ENCODE measurements at regions not wholly inside any gene's neighbourhood (a gene's known extent, or its start where the extent isn't known, plus 50 kb on each side); places are given as distances from the start of the nearest gene placed in this dataset.

DNA sequence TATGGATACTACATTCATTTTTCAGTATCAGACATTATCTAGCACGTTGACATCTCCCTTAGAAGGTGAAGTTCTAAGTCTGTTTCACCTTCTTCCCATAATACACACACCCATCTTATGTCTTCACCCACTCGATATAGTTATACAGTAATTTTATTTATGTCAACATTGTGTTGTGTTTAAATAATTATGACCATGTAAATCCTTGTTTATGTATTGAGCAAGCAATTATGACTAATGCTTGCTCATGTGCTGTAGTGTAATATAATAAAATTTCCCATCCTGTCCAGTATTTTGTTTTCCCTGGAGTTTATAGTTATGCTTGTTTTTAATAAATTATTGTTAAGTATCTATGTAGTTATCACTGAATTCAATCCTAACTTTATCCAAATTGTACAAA, 163.2 kb downstream of the MTX2 start:
- H3K36me3 ChIP-seq: no peaks in the 10 kb centered on the region
- TF ChIP-seq, protein P1, sequence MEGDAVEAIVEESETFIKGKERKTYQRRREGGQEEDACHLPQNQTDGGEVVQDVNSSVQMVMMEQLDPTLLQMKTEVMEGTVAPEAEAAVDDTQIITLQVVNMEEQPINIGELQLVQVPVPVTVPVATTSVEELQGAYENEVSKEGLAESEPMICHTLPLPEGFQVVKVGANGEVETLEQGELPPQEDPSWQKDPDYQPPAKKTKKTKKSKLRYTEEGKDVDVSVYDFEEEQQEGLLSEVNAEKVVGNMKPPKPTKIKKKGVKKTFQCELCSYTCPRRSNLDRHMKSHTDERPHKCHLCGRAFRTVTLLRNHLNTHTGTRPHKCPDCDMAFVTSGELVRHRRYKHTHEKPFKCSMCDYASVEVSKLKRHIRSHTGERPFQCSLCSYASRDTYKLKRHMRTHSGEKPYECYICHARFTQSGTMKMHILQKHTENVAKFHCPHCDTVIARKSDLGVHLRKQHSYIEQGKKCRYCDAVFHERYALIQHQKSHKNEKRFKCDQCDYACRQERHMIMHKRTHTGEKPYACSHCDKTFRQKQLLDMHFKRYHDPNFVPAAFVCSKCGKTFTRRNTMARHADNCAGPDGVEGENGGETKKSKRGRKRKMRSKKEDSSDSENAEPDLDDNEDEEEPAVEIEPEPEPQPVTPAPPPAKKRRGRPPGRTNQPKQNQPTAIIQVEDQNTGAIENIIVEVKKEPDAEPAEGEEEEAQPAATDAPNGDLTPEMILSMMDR (IDR thresholded peaks at IDR 0.05): no peak
- no peak overlapping the region for H3K27ac ChIP-seq
- peaks cover 0 to 4% of the 10 kb centered on the region in 2 donors for H3K9me3 ChIP-seq
- H3K4me1 ChIP-seq: no peaks in the 10 kb centered on the region
- H3K27me3 ChIP-seq: no peaks in the 10 kb centered on the region
- H3K4me3 ChIP-seq: no peak overlapping the region
- DNase-seq (ENCODE audit: low spot score): no peak

DNA sequence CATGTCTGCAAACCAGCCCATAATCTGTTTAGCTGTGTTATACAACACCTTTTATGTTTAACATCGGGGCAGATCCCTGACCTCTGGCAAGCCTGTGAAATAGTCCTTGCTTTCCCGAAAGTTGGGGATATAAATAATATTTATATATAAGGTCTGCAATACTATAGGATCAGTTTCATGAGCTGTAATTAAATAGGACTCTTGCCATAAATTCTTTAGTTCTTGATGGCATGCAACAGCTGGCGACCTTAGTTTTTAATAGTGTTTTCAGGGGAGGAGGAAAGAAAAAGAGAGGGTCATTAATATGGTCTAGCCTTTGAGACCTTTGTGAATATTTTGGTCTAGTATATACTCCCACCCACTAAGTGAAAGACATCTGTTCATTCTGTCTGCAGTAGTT, 166.5 kb downstream of the MTX2 start:
- no peak overlapping the region for H3K4me3 ChIP-seq
- H3K4me1 ChIP-seq: no peaks in the 10 kb centered on the region
- no peak overlapping the region for H3K27ac ChIP-seq
- H3K36me3 ChIP-seq: no peaks in the 10 kb centered on the region
- peaks cover 0 to 4% of the 10 kb centered on the region in 2 donors for H3K9me3 ChIP-seq
- H3K27me3 ChIP-seq: no peaks in the 10 kb centered on the region
- TF ChIP-seq, protein P1 (IDR thresholded peaks at IDR 0.05): no peak
- DNase-seq (ENCODE audit: low spot score): no peak

DNA sequence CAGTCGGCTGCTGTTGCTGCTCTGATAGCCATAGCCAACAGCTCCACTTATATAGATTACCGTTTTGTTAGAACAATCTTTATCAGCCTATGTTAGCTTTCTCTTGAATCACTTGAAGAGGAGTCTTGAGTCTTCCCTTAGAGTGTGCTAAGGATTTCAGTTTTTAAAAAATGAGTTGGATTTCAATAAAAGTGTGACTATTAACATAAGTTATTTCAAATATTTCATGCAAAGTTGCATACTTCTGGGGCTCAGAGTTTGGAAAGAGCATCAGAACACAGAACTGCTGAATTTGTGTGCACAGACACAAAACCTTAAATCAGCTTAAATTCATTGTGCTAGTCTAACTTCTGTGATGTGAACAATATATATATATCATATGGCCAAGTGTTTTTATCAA, 174.7 kb downstream of the MTX2 start:
- no peaks in the 10 kb centered on the region for H3K36me3 ChIP-seq
- no peak for DNase-seq (ENCODE audit: low spot score)
- TF ChIP-seq, protein P1 (IDR thresholded peaks at IDR 0.05): no peak
- no peaks in the 10 kb centered on the region for H3K4me1 ChIP-seq
- H3K9me3 ChIP-seq: no peaks in the 10 kb centered on the region
- H3K27me3 ChIP-seq: no peaks in the 10 kb centered on the region
- H3K4me3 ChIP-seq: no peak overlapping the region
- H3K27ac ChIP-seq: no peak overlapping the region

DNA sequence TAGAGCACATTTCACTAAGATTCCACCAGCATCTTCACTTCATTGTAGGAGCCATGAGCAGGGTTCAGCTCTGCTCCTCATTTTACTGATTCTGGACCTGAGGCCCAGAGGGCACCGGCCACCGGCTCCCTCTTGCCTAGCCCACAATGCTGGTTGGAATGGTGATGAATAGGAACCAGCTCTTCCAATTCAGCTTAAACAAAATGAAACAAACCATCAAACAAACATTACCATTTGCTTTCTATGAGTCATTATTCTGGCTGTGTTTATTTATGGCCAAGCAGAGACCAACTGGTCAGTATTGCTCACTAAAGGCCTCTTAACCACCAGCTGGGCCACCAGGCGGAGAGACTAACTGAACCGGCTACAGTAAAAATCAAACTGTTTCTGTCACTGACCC, 176.7 kb downstream of the MTX2 start:
- no peaks in the 10 kb centered on the region for H3K4me1 ChIP-seq
- H3K27me3 ChIP-seq: no peaks in the 10 kb centered on the region
- H3K4me3 ChIP-seq: no peak overlapping the region
- no peak overlapping the region for H3K27ac ChIP-seq
- H3K36me3 ChIP-seq: no peaks in the 10 kb centered on the region
- DNase-seq (ENCODE audit: low spot score): no peak
- TF ChIP-seq, protein P1 (IDR thresholded peaks at IDR 0.05): no peak
- H3K9me3 ChIP-seq: no peaks in the 10 kb centered on the region

DNA sequence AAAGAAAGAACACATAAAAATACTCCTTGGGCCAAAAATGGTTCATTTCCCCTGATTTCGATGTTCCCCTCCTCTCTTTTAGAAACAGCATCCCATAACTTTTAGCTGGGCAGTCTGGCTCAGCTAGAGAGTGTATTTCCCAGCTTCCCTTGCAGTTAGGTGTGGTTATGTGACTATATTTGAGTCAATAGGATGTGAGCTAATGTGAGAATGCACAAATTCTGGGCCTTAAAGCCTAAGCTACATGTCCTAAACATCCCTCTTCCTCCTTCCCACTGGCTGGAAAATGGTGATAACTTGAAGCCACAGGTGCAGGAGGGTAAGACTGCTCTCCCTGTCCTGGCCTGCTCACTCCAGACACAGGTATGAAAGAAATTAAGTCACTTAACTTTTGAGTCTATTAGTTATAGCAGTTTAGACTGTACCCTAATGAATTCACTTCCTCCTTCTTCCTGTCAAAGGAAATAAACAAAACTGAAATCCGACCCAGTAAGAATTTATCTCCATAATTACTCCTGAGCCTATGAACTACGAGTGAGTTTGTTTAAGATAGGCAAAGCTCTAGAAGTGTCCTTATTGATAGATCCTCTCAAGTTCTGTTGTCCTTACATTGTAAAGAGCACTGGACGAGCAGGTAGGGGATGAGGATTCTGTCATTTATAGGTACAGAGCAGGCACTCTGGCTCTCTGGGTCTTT, 177.6 kb downstream of the MTX2 start:
- TF ChIP-seq, protein P1 (IDR thresholded peaks at IDR 0.05): no peak
- Histone ChIP-seq H3K4me1 (no peaks in the 10 kb centered on the region), H3K27me3 (no peaks in the 10 kb centered on the region), H3K4me3 (no peak overlapping the region), H3K36me3 (no peaks in the 10 kb centered on the region), H3K27ac (no peak overlapping the region), H3K9me3 (no peaks in the 10 kb centered on the region)
- no peak for DNase-seq (ENCODE audit: low spot score)

DNA sequence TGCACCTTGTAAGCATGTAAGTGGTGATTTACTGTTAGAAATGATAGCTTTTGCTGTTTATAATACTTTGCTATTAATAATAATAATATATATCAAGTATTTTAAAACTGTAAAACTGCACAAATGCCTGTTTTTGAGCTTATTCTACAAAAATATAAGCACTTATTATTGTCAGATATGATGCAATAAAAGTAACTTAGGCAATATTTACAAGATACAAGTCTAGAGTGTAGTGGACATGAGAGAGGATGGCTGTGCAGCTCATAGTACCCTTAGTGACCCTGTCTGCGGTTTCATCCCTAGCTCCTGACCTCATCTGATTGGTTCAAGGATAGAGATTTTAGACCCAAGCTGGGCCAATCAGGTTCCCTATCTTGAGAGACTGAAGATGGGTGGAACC, 178.4 kb downstream of the MTX2 start:
- DNase-seq (ENCODE audit: low spot score): no peak
- TF ChIP-seq, protein P1 (IDR thresholded peaks at IDR 0.05): no peak
- H3K9me3 ChIP-seq: no peaks in the 10 kb centered on the region
- H3K36me3 ChIP-seq: no peaks in the 10 kb centered on the region
- no peak overlapping the region for H3K4me3 ChIP-seq
- H3K27me3 ChIP-seq: no peaks in the 10 kb centered on the region
- H3K4me1 ChIP-seq: no peaks in the 10 kb centered on the region
- no peak overlapping the region for H3K27ac ChIP-seq
